ENCODE measurements at regions not wholly inside any gene's neighbourhood (a gene's known extent, or its start where the extent isn't known, plus 50 kb on each side); places are given as distances from the start of the nearest gene placed in this dataset.
"Not testable (repeated sequence)": the region's sequence is repeated elsewhere in the genome, so short reads cannot be mapped to it uniquely, and the experiment has no call there.

- H3K4me1 Mint-ChIP-seq (ENCODE audit: low read depth), result no peaks in the 10 kb centered on the region
- H3K4me3 Mint-ChIP-seq, result no peak overlapping the region
- no peaks in the 10 kb centered on the region for H3K27me3 Mint-ChIP-seq (ENCODE audit: low read depth)
- no peaks in the 10 kb centered on the region for H3K36me3 Mint-ChIP-seq (ENCODE audit: low read depth)
- H3K27ac Mint-ChIP-seq, result no peak overlapping the region
- DNase-seq (ENCODE audit: low spot score), result no peak
- H3K9me3 Mint-ChIP-seq, result no peaks in the 10 kb centered on the region
Observed at GRCh38 chr1:67540025-67540732, 110.0 kb upstream of the SERBP1 start.

- Mint-ChIP-seq H3K27me3 (ENCODE audit: low read depth) (no peaks in the 10 kb centered on the region), H3K36me3 (ENCODE audit: low read depth) (no peaks in the 10 kb centered on the region), H3K4me1 (ENCODE audit: low read depth) (no peaks in the 10 kb centered on the region), H3K9me3 (no peaks in the 10 kb centered on the region), H3K4me3 (no peak overlapping the region), H3K27ac (no peak overlapping the region)
- DNase-seq (ENCODE audit: low spot score), result no peak
Observed at GRCh38 chr1:67540733-67541125, 110.5 kb upstream of the SERBP1 start.

DNA sequence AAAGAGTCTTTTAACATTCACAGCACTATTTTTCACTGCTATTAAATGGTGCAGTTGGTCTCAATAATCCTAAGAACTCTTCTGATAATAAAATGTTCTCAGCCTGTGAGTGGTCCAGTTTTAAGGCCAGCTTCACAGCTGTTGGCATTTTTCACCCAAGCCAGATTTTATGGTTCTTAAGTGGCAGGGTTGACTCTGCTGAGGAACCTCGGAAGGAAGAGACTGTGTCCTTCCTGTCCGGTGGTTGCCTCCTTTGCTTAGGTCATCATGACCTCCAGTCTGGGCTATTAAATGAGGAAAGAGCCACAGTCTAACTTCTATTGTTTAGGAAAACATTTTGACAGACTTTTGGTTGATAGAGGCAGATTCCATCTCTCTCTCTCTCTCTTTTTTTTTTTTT is 112.5 kb upstream of the SERBP1 start:
- no peak overlapping the region for H3K4me3 Mint-ChIP-seq
- no peaks in the 10 kb centered on the region for H3K36me3 Mint-ChIP-seq (ENCODE audit: low read depth)
- H3K27me3 Mint-ChIP-seq (ENCODE audit: low read depth), result no peaks in the 10 kb centered on the region
- no peak overlapping the region for H3K27ac Mint-ChIP-seq
- no peak for DNase-seq (ENCODE audit: low spot score)
- no peaks in the 10 kb centered on the region for H3K9me3 Mint-ChIP-seq
- H3K4me1 Mint-ChIP-seq (ENCODE audit: low read depth), result no peaks in the 10 kb centered on the region

DNA sequence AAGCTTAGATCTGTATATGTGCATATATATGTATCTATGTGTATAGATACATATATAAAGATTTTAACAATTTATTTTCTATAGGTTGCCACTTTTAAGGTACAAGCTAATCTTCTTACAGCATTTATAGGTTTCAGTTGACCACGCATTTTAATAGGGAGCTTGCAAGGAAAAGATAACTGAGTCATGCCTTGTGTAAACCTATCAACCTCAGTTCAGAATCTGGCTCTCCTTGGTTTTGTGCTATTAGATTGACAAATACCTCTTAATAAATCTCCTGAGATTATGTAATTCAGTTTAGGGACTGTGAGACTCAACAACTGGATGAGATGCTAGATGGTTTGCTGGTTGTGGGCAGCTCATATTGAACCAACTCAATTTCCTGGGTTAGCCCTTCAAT is 114.7 kb upstream of the SERBP1 start:
- Mint-ChIP-seq H3K9me3 (no peaks in the 10 kb centered on the region), H3K4me3 (no peak overlapping the region), H3K27me3 (ENCODE audit: low read depth) (no peaks in the 10 kb centered on the region), H3K4me1 (ENCODE audit: low read depth) (no peaks in the 10 kb centered on the region), H3K27ac (no peak overlapping the region), H3K36me3 (ENCODE audit: low read depth) (no peaks in the 10 kb centered on the region)
- DNase-seq (ENCODE audit: low spot score), result no peak

- no peak for DNase-seq (ENCODE audit: low spot score)
- no peaks in the 10 kb centered on the region for H3K4me1 Mint-ChIP-seq (ENCODE audit: low read depth)
- no peaks in the 10 kb centered on the region for H3K27me3 Mint-ChIP-seq (ENCODE audit: low read depth)
- H3K9me3 Mint-ChIP-seq, result no peaks in the 10 kb centered on the region
- no peaks in the 10 kb centered on the region for H3K36me3 Mint-ChIP-seq (ENCODE audit: low read depth)
- no peak overlapping the region for H3K27ac Mint-ChIP-seq
- H3K4me3 Mint-ChIP-seq, result no peak overlapping the region
Observed at GRCh38 chr1:67545364-67545763, 115.2 kb upstream of the SERBP1 start.

DNA sequence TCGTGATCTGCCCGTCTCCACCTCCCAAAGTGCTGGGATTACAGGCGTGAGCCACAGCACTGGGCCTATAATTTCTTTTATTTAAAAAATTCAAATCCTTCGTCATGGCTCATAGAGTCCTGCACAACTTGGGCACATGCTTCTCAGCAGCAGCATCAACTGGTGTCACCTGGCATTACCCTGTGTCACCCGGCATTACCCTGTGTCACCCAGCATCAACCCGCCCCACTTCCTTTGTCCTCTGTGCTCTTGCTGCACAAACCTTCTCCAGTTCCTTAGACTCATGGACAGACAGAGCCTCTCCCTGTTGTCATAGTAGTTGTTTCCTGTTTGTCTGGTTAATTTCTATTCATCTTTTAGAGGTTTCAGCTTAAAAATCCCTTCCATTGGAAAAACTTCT is 121.2 kb upstream of the SERBP1 start:
- no peaks in the 10 kb centered on the region for H3K4me1 Mint-ChIP-seq (ENCODE audit: low read depth)
- no peak for DNase-seq (ENCODE audit: low spot score)
- no peaks in the 10 kb centered on the region for H3K9me3 Mint-ChIP-seq
- H3K4me3 Mint-ChIP-seq, result no peak overlapping the region
- H3K27ac Mint-ChIP-seq, result no peak overlapping the region
- H3K36me3 Mint-ChIP-seq (ENCODE audit: low read depth), result no peaks in the 10 kb centered on the region
- H3K27me3 Mint-ChIP-seq (ENCODE audit: low read depth), result no peaks in the 10 kb centered on the region

DNA sequence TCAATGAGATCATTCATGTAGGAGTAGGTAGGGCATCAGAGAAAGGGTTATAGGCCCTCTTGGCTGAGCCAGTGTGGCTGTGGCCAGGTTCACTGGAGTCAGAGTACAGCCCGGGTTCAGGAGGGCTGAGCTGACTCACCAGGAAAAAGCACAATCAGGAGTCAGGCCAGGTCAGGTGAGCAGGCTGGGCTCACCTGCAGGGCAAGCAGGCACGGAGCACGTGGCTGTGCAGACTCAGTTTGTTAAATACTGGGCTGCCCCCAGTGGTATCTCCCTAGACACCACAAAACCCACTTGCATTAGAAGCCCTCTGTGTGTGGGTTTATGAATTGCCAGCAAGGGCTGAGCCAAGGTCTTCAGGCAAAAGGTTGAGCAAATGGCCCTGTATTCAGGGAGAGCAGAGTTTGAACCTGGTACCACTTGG is 122.1 kb upstream of the SERBP1 start:
- H3K27ac Mint-ChIP-seq, result no peak overlapping the region

DNA sequence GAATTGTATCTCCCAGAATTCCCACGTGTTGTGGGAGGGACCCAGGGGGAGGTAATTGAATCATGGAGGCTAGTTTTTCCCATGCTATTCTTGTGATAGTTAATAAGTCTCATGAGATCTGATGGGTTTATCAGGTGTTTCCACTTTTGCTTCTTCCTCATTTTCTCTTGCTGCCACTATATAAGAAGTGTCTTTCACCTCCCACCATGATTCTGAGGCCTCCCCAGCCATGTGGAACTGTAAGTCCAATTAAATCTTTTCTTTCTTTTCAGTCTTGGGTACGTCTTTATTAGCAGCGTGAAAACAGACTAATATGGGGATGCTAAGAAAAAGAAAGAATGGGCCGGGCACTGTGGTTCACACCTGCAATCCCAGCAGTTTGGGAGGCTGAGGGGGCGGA is 124.0 kb upstream of the SERBP1 start:
- not testable (repeated sequence) for DNase-seq (ENCODE audit: low spot score); H3K27ac Mint-ChIP-seq; H3K27me3 Mint-ChIP-seq (ENCODE audit: low read depth); H3K4me1 Mint-ChIP-seq (ENCODE audit: low read depth); H3K36me3 Mint-ChIP-seq (ENCODE audit: low read depth); H3K4me3 Mint-ChIP-seq; H3K9me3 Mint-ChIP-seq

More for the DNA sequence above, 122.1 kb upstream of the SERBP1 start:
- no peaks in the 10 kb centered on the region for H3K4me1 Mint-ChIP-seq (ENCODE audit: low read depth)
- H3K9me3 Mint-ChIP-seq, result no peaks in the 10 kb centered on the region
- DNase-seq (ENCODE audit: low spot score), result no peak
- H3K36me3 Mint-ChIP-seq (ENCODE audit: low read depth), result no peaks in the 10 kb centered on the region
- H3K4me3 Mint-ChIP-seq, result no peak overlapping the region
- H3K27me3 Mint-ChIP-seq (ENCODE audit: low read depth), result no peaks in the 10 kb centered on the region

GRCh38 chr1:67555461-67556296 is 125.5 kb upstream of the SERBP1 start:
- H3K27ac Mint-ChIP-seq, result no peak overlapping the region
- no peak overlapping the region for H3K4me3 Mint-ChIP-seq
- H3K4me1 Mint-ChIP-seq (ENCODE audit: low read depth), result no peaks in the 10 kb centered on the region
- H3K27me3 Mint-ChIP-seq (ENCODE audit: low read depth), result peaks cover 4% of the 10 kb centered on the region
- no peaks in the 10 kb centered on the region for H3K9me3 Mint-ChIP-seq
- no peak for DNase-seq (ENCODE audit: low spot score)
- no peaks in the 10 kb centered on the region for H3K36me3 Mint-ChIP-seq (ENCODE audit: low read depth)

DNA sequence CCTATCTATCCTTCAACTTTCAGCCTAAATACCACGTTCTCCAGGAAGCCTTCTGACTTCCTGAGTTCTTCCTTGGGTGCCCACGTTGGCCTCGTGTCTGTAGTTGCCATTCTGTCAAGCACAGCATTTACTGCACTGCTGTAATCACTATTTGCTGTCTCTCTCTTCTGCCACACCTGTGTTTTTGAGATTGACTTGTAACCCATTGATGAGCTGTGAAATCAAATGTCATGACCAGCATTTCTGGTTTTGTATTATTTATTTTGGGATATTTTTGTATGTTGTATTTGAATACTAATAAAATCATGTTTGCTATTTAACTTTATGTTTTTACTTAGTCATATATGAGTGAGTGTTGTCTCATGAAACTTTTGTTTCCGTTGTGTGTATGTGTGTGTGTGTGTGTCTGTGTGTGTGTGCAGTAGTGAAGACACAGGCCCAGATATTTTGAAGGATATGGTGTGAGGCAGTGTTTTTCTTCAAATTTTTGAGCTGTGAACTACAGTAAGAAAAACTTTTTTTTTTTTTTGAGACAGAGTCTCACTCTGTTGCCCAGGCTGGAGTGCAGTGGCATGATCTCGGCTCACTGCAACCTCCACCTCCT is 126.2 kb upstream of the SERBP1 start:
- peaks cover 4% of the 10 kb centered on the region for H3K27me3 Mint-ChIP-seq (ENCODE audit: low read depth)
- H3K4me3 Mint-ChIP-seq, result no peak overlapping the region
- no peak for DNase-seq (ENCODE audit: low spot score)
- no peaks in the 10 kb centered on the region for H3K4me1 Mint-ChIP-seq (ENCODE audit: low read depth)
- no peaks in the 10 kb centered on the region for H3K36me3 Mint-ChIP-seq (ENCODE audit: low read depth)
- H3K9me3 Mint-ChIP-seq, result no peaks in the 10 kb centered on the region
- H3K27ac Mint-ChIP-seq, result no peak overlapping the region

- H3K9me3 Mint-ChIP-seq, result no peaks in the 10 kb centered on the region
- no peaks in the 10 kb centered on the region for H3K4me1 Mint-ChIP-seq (ENCODE audit: low read depth)
- no peak overlapping the region for H3K27ac Mint-ChIP-seq
- no peaks in the 10 kb centered on the region for H3K36me3 Mint-ChIP-seq (ENCODE audit: low read depth)
- no peak for DNase-seq (ENCODE audit: low spot score)
- H3K27me3 Mint-ChIP-seq (ENCODE audit: low read depth), result peaks cover 4% of the 10 kb centered on the region
- no peak overlapping the region for H3K4me3 Mint-ChIP-seq
Observed at GRCh38 chr1:67557696-67558448, 127.1 kb upstream of the GADD45A start.

DNA sequence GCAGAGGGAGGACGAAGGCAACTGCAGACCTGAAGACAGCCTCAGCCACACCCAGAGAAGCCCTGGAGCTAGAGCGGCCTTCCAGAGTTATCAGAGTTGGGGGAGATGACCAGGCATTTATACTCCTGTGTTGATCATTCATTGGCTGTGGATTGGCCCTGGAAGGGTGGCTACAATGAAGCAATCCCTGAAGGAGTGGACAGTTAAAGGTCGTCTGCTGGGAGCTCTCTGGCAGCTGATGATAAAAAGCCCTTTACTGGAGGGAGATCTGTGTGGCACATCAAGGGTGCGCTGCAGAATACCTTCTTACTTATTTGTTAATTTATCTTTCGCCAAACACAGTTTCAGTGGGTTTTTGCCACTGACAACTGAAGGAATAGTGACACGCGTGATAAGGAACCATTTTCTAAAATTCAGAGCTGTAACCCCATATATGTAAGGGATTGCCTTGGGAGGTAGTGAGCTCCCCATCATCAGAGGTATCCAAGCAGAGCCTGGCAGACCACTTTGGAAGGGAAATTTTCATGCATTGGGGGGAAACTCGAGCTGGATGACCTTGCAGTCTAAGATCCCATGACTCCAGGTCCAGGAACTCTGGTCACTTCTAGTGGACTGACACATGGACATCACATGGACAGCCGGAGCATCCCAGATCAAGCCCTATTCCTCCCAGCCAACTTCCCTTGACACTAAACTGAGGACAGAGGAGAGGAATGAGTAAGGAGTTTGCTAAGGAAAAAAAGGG is 126.4 kb upstream of the GADD45A start:
- no peak overlapping the region for H3K27ac Mint-ChIP-seq
- DNase-seq (ENCODE audit: low spot score), result no peak
- no peaks in the 10 kb centered on the region for H3K4me1 Mint-ChIP-seq (ENCODE audit: low read depth)
- peaks cover 4% of the 10 kb centered on the region for H3K27me3 Mint-ChIP-seq (ENCODE audit: low read depth)
- H3K36me3 Mint-ChIP-seq (ENCODE audit: low read depth), result no peaks in the 10 kb centered on the region
- no peak overlapping the region for H3K4me3 Mint-ChIP-seq
- H3K9me3 Mint-ChIP-seq, result no peaks in the 10 kb centered on the region

GRCh38 chr1:67559222-67559700 is 125.7 kb upstream of the GADD45A start:
- Mint-ChIP-seq H3K36me3 (ENCODE audit: low read depth) (no peaks in the 10 kb centered on the region), H3K27me3 (ENCODE audit: low read depth) (peaks cover 4% of the 10 kb centered on the region), H3K4me1 (ENCODE audit: low read depth) (no peaks in the 10 kb centered on the region), H3K9me3 (no peaks in the 10 kb centered on the region), H3K4me3 (no peak overlapping the region), H3K27ac (no peak overlapping the region)
- no peak for DNase-seq (ENCODE audit: low spot score)

Measured in T-helper 2 cell treated with Interferon-gamma antibody and Interleukin-4, amounts not matched to agents 5 μg/mL and 100 μg/mL, for 36 hours (primary cell).